GM21786 (cell line): ENCODE measurements at regions not wholly inside any gene's neighbourhood (a gene's known extent, or its start where the extent isn't known, plus 50 kb on each side); places are given as distances from the start of the nearest gene placed in this dataset.
A peak's percentile ranks its signal among the peaks of the same experiment; 100 is the strongest.

Source experiments
- ATAC-seq: cut with Tn5 transposase; IDR thresholded peaks from one replicate; pipeline ENCODE4 v1.9.1; 2021; ENCODE audit not compliant: unreplicated experiment

DNA sequence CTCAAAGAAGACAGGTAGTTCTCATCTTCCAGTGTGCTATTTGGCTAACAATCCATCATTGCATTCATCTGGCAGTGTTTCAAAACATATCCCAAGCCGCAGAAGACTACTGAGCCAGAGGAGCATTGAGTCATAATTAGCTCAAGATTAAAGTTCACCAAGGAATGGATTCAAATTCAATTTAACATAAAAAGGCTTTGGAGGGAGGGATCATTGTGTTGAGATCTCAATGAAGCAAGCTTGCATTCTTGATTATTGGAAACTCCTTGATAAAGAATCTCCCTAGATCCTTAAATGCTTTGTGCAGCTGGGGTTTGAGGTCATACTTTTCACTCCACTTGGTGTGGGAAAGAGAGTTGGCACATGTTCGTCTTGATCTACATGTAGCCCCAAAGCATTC, 142.8 kb upstream of the SEMA3A start:
- no peak for ATAC-seq

GRCh38 chr7:84336766-84337165, 142.2 kb upstream of the SEMA3A start:
- peak; percentile 15 for ATAC-seq

- ATAC-seq = peak; percentile 91
Observed at GRCh38 chr7:84336303-84336702, 141.7 kb upstream of the SEMA3A start.

- no peak for ATAC-seq
Observed at GRCh38 chr7:84331616-84332015, 137.0 kb upstream of the SEMA3A start.

GRCh38 chr7:84328571-84328970, 134.0 kb upstream of the SEMA3A start:
- no peak for ATAC-seq

- ATAC-seq = no peak
Observed at GRCh38 chr7:84324136-84324630, 129.6 kb upstream of the SEMA3A start.

DNA sequence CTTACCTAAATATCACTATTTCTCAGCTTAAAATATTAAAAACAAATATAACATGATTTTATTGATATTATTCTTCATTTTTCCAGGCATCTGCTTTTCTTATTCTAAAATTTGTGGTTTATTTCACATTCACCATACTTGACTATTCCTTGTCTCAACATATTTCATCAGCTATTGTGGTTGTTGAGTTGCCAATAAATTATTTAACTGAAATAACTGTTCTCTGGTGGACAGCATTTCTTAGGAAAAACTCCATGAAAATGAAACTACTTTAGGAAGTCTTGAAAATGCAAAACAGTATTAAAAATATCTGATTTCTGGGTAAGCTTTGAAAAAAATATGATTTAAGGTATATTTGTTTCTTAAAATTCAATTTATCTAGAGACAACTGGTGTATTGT, 122.9 kb upstream of the SEMA3A start:
- ATAC-seq = no peak

- ATAC-seq = no peak
Observed at GRCh38 chr7:84314263-84314662, 119.7 kb upstream of the SEMA3A start.

GRCh38 chr7:84304407-84304806, 109.8 kb upstream of the SEMA3A start:
- no peak for ATAC-seq

- no peak for ATAC-seq
Observed at GRCh38 chr7:84302949-84303348, 108.4 kb upstream of the SEMA3A start.

- no peak for ATAC-seq
Observed at GRCh38 chr7:84297616-84298015, 103.0 kb upstream of the SEMA3A start.

- no peak for ATAC-seq
Observed at GRCh38 chr7:84294847-84295455, 100.4 kb upstream of the SEMA3A start.

- no peak for ATAC-seq
Observed at GRCh38 chr7:84294391-84294790, 99.8 kb upstream of the SEMA3A start.

GRCh38 chr7:84291756-84292155, 97.2 kb upstream of the SEMA3A start:
- ATAC-seq = no peak

DNA sequence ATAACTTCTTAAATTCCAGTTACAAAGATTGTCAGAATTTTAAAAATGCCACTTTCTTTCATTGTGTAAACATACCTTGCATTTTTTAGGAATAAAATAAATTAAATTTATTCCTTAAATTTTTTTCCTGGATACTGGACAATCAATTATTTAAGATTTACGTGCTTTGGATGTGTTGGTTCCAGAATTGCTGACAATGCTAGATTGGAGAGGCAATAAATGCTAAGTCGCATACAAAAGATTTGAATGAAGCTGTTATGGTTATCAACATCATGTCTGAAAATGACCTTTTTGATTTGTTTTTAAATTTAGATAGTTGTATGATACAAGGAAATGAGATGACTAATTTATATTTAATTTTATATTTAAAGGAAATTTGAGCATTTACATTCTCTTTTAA, 89.2 kb upstream of the SEMA3A start:
- ATAC-seq = no peak

DNA sequence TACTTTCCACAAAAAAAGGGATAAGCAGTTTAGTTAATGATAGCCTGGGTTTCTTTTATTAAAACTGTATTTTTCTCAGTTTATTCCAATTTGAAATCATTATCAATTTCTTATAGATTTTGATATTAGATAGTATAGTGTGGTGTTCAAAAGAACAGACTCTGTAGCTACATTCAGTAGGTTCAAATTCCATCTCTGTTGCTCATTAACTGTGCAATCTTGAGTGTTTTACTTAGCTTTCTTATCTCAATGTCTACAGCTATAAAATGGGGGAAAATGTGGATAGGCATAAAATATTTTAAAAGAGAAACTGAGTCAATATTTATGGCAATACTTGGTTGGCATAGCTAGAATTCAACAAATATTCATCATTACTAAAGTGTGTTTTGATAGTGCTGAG, 86.9 kb upstream of the SEMA3A start:
- ATAC-seq = no peak

- ATAC-seq = no peak
Observed at GRCh38 chr7:84277628-84278224, 83.1 kb upstream of the SEMA3A start.

DNA sequence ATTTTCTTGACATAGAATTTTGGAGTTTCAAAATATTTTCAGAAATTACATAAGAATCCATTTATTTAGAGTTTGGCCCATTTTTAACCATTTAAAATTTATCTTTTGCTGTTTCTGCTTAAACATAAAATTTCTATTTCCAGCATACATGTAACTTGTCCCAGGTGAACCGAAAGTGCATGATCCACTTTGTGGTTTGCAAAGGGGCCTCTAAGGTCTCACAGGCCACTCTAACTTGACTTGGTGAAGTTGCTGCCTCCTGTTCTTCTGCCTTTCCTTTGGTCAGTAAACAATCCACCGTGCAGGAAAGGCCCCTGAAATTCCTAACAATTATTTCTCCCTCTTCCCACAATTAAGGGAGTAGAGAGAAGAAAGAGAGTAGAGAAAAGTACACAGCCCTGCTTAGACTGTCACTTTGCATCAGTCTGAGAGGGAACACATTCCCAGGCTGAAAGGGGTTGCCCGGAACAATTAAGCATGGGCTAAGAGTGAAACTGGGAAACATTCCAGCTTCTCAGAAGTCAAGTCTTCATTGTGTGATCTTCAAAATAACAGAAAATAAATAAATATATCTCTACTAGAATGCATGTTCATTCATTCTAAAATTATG, 79.5 kb upstream of the SEMA3A start:
- ATAC-seq = no peak

- ATAC-seq = no peak
Observed at GRCh38 chr7:84271543-84271942, 77.0 kb upstream of the SEMA3A start.

DNA sequence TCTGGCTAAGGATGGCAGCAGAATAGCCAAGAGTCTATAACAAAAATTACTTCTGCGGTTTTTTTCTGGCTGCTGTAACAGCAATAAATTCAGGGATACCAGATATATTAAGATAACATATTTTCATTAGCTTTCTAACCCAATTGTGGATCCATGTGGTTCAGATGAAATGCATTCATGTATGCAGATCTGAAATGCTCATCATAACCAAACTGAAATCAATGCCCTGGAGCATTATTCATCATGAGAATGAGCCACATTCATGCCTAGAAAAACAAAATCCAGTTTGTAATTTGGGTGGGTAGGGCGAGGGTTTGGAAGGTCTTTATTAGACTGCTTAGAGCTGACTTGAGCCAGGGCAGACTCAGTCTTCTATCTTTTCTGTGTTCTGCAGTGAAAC, 69.8 kb upstream of the SEMA3A start:
- no peak for ATAC-seq

GRCh38 chr7:84263106-84263505, 68.5 kb upstream of the SEMA3A start:
- ATAC-seq = no peak

DNA sequence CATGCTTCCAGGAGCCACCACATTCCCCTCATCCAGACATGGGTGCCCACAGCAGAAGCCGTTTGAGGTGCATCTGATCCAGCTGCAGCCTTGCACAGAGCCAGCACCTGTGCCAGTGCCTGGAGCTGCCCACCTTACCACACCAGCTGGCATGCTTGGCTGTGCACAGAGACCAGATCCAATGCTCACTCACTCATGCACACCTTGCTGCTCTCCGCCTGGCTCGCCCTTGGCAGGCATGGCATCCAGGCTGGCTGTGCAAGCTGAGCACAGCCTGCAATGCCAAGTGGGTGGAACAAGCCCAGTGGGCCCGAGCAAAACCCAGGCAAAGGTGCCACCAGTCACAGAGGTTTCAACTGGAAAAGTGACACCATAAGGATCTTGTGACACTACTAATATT, 66.9 kb upstream of the SEMA3A start:
- no peak for ATAC-seq

DNA sequence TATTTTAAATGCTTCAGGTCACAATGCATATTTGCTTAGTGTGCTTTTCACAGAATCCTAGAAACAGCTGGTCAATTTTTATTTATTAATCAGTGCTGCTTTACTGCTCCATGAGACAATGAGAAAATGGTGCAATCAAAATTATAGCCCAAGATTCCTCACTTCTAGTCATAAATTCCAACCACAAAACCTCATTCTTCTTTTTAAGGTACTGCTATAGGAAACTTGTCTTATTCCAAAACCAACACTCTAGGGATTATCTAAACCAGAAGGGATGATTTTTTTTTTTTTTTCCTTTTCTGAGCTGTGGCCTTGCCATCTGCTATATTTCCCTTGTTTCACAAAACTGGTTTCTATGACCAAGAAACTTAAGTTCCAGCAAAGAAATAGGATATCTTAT, 64.0 kb upstream of the SEMA3A start:
- ATAC-seq = no peak
